ENCODE measurements at regions not wholly inside any gene's neighbourhood (a gene's known extent, or its start where the extent isn't known, plus 50 kb on each side); places are given as distances from the start of the nearest gene placed in this dataset.

DNA sequence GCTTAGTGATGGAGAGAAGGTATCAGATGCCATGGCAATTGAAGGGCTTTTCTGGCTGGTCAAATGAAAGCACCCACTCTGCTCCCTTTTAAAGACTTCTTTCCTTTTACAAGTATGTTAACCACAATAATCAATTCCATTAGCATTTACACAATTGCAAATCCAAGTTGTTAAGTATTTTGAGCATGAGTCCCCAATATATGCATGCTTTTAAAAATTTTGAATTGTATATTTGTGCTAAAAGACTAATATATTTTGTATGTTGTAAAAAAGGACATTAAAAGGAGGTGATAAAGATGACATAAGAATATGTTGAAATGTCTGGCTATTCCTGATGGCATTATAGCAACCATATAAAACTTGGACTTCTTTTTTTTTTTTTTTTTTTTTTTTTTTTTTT lies 639.9 kb upstream of the CPEB2 start:
- Histone ChIP-seq H3K27ac (ENCODE audit: low read depth, low read length) (no peak overlapping the region), H3K9me3 (ENCODE audit: insufficient read depth in 2 of 2, low read depth in 1 of 2, low read length in 1 of 2) (no peaks in the 10 kb centered on the region; a peak in 1 of 4 replicates), H3K9ac (replicated peaks in 1 of 4; ENCODE audit: extremely low read depth in 1 of 4, low read depth in 3 of 4, low read length in 3 of 4) (no peak overlapping the region), H3K4me1 (replicated peaks in 1 of 4; ENCODE audit: control insufficient read depth in 3 of 4, insufficient read depth in 4 of 4, low read length in 3 of 4) (peaks cover 0 to 3% (median 1%) of the 10 kb centered on the region in 4 experiments; a peak in 1 of 7 replicates), H3K4me3 (ENCODE audit: extremely low read depth in 1 of 4, insufficient read depth in 2 of 4, low read depth in 3 of 4, low read length in 4 of 4) (no peak overlapping the region), H3K4me2 (ENCODE audit: insufficient read depth in 1 of 2, low read depth in 2 of 2, low read length in 2 of 2) (no peak overlapping the region), H2BK12ac (ENCODE audit: low read depth, low read length) (no peak overlapping the region), H3K4ac (replicated peaks; ENCODE audit: insufficient read length, low read depth, low read length) (no peak overlapping the region), H3K18ac (ENCODE audit: extremely low read depth, low read length) (no peak overlapping the region), H3K36me3 (ENCODE audit: control insufficient read depth in 2 of 4, insufficient read depth in 4 of 4, low read length in 3 of 4) (no peaks in the 10 kb centered on the region), H3K56ac (replicated peaks; ENCODE audit: insufficient read length, low read depth, low read length) (no peak overlapping the region), H3K23me2 (ENCODE audit: low read depth, low read length) (no peaks in the 10 kb centered on the region), H3K79me2 (ENCODE audit: control insufficient read depth in 1 of 2, insufficient read depth in 2 of 2, low read length in 2 of 2) (no peaks in the 10 kb centered on the region), H3K27me3 (replicated peaks in 1 of 4; ENCODE audit: control insufficient read depth in 3 of 4, extremely low read depth in 1 of 4, insufficient read depth in 3 of 4, low read length in 3 of 4) (no peaks in the 10 kb centered on the region), H2BK15ac (ENCODE audit: low read length) (no peak overlapping the region), H4K20me1 (replicated peaks in 1 of 2; ENCODE audit: control insufficient read depth in 1 of 2, insufficient read depth in 2 of 2, low read length in 2 of 2) (no peaks in the 10 kb centered on the region), H2BK5ac (ENCODE audit: low read depth, low read length) (no peak overlapping the region), H4K8ac (ENCODE audit: extremely low read depth, insufficient read depth, low read length) (no peak overlapping the region), H2BK20ac (ENCODE audit: low read length) (no peak overlapping the region), H3K23ac (ENCODE audit: insufficient read length) (no peak overlapping the region), H3K79me1 (ENCODE audit: low read depth, low read length) (no peaks in the 10 kb centered on the region), H2AFZ (ENCODE audit: low read length) (no peak overlapping the region), H4K91ac (replicated peaks; ENCODE audit: insufficient read length, low read length) (no peak overlapping the region), H4K5ac (ENCODE audit: insufficient read length, low read depth, low read length) (no peak overlapping the region), H2BK120ac (replicated peaks; ENCODE audit: low read depth, low read length) (no peak overlapping the region), H3K14ac (ENCODE audit: insufficient read length) (no peak overlapping the region), H2AK5ac (ENCODE audit: low read depth, low read length) (no peak overlapping the region)
- FAIRE-seq (no peak), DNase-seq (ENCODE audit: low read depth in 1 of 2, low spot score in 2 of 2) (no peak)
- TF ChIP-seq CTBP2 (IDR thresholded peaks at IDR 0.05; ENCODE audit: borderline replicate concordance, insufficient read depth, insufficient read length, low read length) (no peak), CBX8 (IDR thresholded peaks at IDR 0.05; ENCODE audit: borderline replicate concordance, low read depth, low read length) (no peak), ATF2 (IDR thresholded peaks at IDR 0.05; ENCODE audit: low read length) (no peak), TAF7 (optimal IDR thresholded peaks at IDR 0.05; ENCODE audit: borderline replicate concordance, low read depth, low read length) (no peak), FOSL1 (IDR thresholded peaks at IDR 0.05; ENCODE audit: insufficient read depth, low read depth, low read length) (no peak), EP300 (IDR thresholded peaks at IDR 0.05; ENCODE audit: borderline replicate concordance in 1 of 2, low read depth in 2 of 2, low read length in 2 of 2) (no peak), SUZ12 (IDR thresholded peaks at IDR 0.05; ENCODE audit: low read length) (no peak)
- ChIA-PET POLR2A (ENCODE audit: partially characterized antibody) (no interaction called here), CTCF (ENCODE audit: partially characterized antibody) (no interaction called here)

Data from H1 (cell line).